Left lung (tissue), 4 donors: ENCODE measurements at regions not wholly inside any gene's neighbourhood (a gene's known extent, or its start where the extent isn't known, plus 50 kb on each side); places are given as distances from the start of the nearest gene placed in this dataset.

Source experiments
- ATAC-seq: fragments of 200-7000 bp; cut with Tn5 transposase; one replicate; pipeline ENCODE4 v1.9.1; 2020; ENCODE audit warnings: moderate library complexity
- DNase-seq, 4 donors: peaks; one replicate each; pipeline ENCODE4 v3.0.0-alpha.2; 2013 to 2020
- H3K27ac ChIP-seq, 2 donors: fragments of 200-600 bp; sonication (generic) in 1 of 2; one replicate each; pipeline versions ENCODE4 v1.5.0 to v1.8.0; 2020 to 2021
- H3K27me3 ChIP-seq, 2 donors: fragments of 200-600 bp; sonication (generic) in 1 of 2; one replicate each; pipeline versions ENCODE4 v1.5.0 to v1.8.0; 2020 to 2021
- H3K36me3 ChIP-seq, 2 donors: fragments of 200-600 bp; sonication (generic) in 1 of 2; one replicate each; pipeline versions ENCODE4 v1.5.0 to v1.8.0; 2020 to 2021
- H3K4me1 ChIP-seq, 2 donors: fragments of 200-600 bp; one replicate each; pipeline ENCODE4 v1.8.0; 2021
- H3K4me3 ChIP-seq, 2 donors: fragments of 200-600 bp; sonication (generic) in 1 of 2; one replicate each; pipeline versions ENCODE4 v1.5.0 to v1.8.0; 2020 to 2021; ENCODE audit warnings: mild to moderate bottlenecking in 1 of 2
- H3K9me3 ChIP-seq, 2 donors: fragments of 200-600 bp; sonication (generic) in 1 of 2; one replicate each; pipeline versions ENCODE4 v1.5.0 to v1.8.0; 2020 to 2021
- CTCF ChIP-seq, 2 donors: fragments of 200-600 bp; sonication (generic) in 1 of 2; IDR thresholded peaks; one replicate each; pipeline versions ENCODE4 v1.5.0 to v1.8.0; 2021; ENCODE audit warnings: antibody characterized with exemption in 2 of 2
- intact Hi-C, 2 donors: fragments of 100-400 bp; cut with DNase I; formaldehyde crosslinking; loops; one replicate each; pipeline versions ENCODE4 v1.11.2 to v1.14.2; 2022
- donor health status: DM: no; HTN: yes; CAD: no.
- donor health status: DM: no; HTN: no; CAD: no.

DNA sequence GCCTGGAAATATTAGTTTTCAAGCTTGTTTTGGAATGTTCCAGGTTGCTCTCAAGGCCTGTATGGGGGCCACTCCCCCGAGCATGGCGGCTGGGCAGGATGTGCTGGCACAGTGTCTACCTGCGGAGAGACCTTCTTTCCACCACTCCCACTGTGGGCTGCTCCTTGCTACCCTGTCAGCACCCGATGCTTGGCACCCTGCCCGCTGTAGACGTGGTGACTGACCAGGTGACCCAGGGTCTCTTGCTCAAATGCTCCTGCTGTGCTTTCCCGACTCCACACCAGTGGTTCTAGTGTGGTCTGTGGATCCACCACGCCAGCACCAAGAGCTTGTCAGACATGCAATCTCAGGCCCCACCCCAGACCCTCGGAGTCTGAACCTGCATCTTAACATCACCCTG, 213.3 kb downstream of the SH3BP4 start:
- no peaks in the 10 kb centered on the region for H3K27me3 ChIP-seq
- TF ChIP-seq CTCF (IDR thresholded peaks at IDR 0.05), result no peak
- no peaks in the 10 kb centered on the region for H3K36me3 ChIP-seq
- no peaks in the 10 kb centered on the region for H3K4me1 ChIP-seq
- H3K27ac ChIP-seq, result no peak overlapping the region
- ATAC-seq (no peak), DNase-seq (peak in 1 of 4 donors; percentile 68)
- intact Hi-C loops, result no loop called here
- H3K9me3 ChIP-seq, result no peaks in the 10 kb centered on the region
- H3K4me3 ChIP-seq, result no peak overlapping the region

DNA sequence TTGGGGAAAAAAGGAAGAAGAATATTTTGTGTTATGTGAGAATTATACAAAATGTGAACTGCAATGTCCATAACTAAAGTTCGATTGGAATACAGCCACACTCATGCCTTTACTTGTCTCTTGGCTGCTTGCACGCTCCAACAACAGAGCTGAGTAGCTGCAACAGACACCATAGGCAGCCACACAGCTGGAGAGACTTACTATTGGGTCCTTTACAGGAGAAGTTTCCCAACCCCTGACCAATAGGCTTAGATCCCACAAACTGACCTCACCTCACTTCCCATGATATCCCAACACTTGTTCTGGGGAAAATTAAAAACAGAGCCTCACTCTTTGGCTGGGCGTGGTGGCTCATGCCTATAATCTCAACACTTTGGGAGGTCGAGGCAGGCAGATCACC, 213.8 kb downstream of the SH3BP4 start:
- intact Hi-C loops, result no loop called here
- DNase-seq (no peak), ATAC-seq (no peak)
- no peaks in the 10 kb centered on the region for H3K36me3 ChIP-seq
- no peaks in the 10 kb centered on the region for H3K9me3 ChIP-seq
- TF ChIP-seq CTCF (IDR thresholded peaks at IDR 0.05), result no peak
- no peaks in the 10 kb centered on the region for H3K4me1 ChIP-seq
- H3K27me3 ChIP-seq, result no peaks in the 10 kb centered on the region
- no peak overlapping the region for H3K4me3 ChIP-seq
- H3K27ac ChIP-seq, result no peak overlapping the region

- peak in 2 of 4 donors; percentile 21 to 52 for DNase-seq
- Histone ChIP-seq H3K9me3 (no peaks in the 10 kb centered on the region), H3K4me3 (no peak overlapping the region), H3K27me3 (no peaks in the 10 kb centered on the region), H3K4me1 (no peaks in the 10 kb centered on the region), H3K36me3 (no peaks in the 10 kb centered on the region), H3K27ac (no peak overlapping the region)
- no peak for TF ChIP-seq CTCF (IDR thresholded peaks at IDR 0.05)
- intact Hi-C loops, result no loop called here
- peak; percentile 88 for ATAC-seq
Measured at GRCh38 chr2:235168174-235168979, 216.6 kb downstream of the SH3BP4 start.

DNA sequence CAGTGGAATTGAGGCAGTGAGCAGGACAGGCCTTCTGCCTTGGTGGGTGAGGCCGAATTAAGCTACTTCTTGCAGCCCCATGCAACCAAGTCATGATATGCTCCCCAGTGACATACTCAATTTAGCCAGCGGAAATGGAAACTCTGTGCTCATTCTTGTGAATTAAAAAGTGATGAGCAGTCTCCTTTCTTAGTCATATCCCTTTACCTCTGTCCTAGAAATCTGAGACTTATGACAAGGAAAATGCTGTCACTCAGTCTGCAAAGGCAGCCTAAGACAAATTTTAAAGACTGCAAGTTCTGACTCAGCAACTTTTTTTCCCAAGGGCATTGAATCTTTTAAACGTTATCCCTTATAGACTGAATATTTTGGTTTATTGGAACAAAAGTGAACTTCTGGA, 218.2 kb downstream of the SH3BP4 start:
- no peak for DNase-seq
- no peak for TF ChIP-seq CTCF (IDR thresholded peaks at IDR 0.05)
- Histone ChIP-seq H3K9me3 (no peaks in the 10 kb centered on the region), H3K27me3 (no peaks in the 10 kb centered on the region), H3K4me1 (no peaks in the 10 kb centered on the region), H3K4me3 (no peak overlapping the region), H3K36me3 (no peaks in the 10 kb centered on the region), H3K27ac (no peak overlapping the region)
- no peak for ATAC-seq
- intact Hi-C loops, result no loop called here

GRCh38 chr2:235170536-235171521, 219.0 kb downstream of the SH3BP4 start:
- no peaks in the 10 kb centered on the region for H3K36me3 ChIP-seq
- H3K4me3 ChIP-seq, result no peak overlapping the region
- H3K27me3 ChIP-seq, result no peaks in the 10 kb centered on the region
- no peak for ATAC-seq
- DNase-seq, result no peak
- no peak for TF ChIP-seq CTCF (IDR thresholded peaks at IDR 0.05)
- H3K27ac ChIP-seq, result no peak overlapping the region
- no peaks in the 10 kb centered on the region for H3K4me1 ChIP-seq
- intact Hi-C loops, result no loop called here
- no peaks in the 10 kb centered on the region for H3K9me3 ChIP-seq
